HEK293T (cell line): ENCODE measurements at regions not wholly inside any gene's neighbourhood (a gene's known extent, or its start where the extent isn't known, plus 50 kb on each side); places are given as distances from the start of the nearest gene placed in this dataset.

ENCODE experiments used
- ARNT ChIP-seq: fragments of 450-650 bp; IDR thresholded peaks from 2 replicates; pipeline ENCODE4 v1.6.1; 2017; ENCODE audit warnings: mild to moderate bottlenecking
- BHLHE40 ChIP-seq: fragments of 450-650 bp; IDR thresholded peaks from 2 replicates; pipeline ENCODE4 v1.6.1; 2016; ENCODE audit warnings: mild to moderate bottlenecking, moderate library complexity, borderline replicate concordance
- CTBP1 ChIP-seq: fragments of 450-650 bp; IDR thresholded peaks from 2 replicates; pipeline ENCODE4 v1.6.1; 2016; ENCODE audit warnings: borderline replicate concordance
- ELF4 ChIP-seq: fragments of 450-650 bp; IDR thresholded peaks from 2 replicates; pipeline ENCODE4 v1.6.1; 2017; ENCODE audit warnings: antibody characterized with exemption
- FOXA1 ChIP-seq: fragments of 450-650 bp; IDR thresholded peaks from 2 replicates; pipeline ENCODE4 v1.6.1; 2016; ENCODE audit warnings: mild to moderate bottlenecking
- FOXK2 ChIP-seq: fragments of 450-650 bp; IDR thresholded peaks from 2 replicates; pipeline ENCODE4 v1.6.1; 2016; ENCODE audit warnings: mild to moderate bottlenecking
- FOXM1 ChIP-seq: fragments of 450-650 bp; IDR thresholded peaks from 2 replicates; pipeline ENCODE4 v1.6.1; 2017; ENCODE audit warnings: mild to moderate bottlenecking, borderline replicate concordance
- L3MBTL2 ChIP-seq: fragments of 450-650 bp; conservative IDR thresholded peaks from 2 replicates; pipeline ENCODE4 v1.6.1; 2016; ENCODE audit warnings: mild to moderate bottlenecking
- NFRKB ChIP-seq: fragments of 450-650 bp; IDR thresholded peaks from 2 replicates; pipeline ENCODE4 v1.6.1; 2016; ENCODE audit warnings: mild to moderate bottlenecking, moderate library complexity
- PKNOX1 ChIP-seq: fragments of 450-650 bp; IDR thresholded peaks from 2 replicates; pipeline ENCODE4 v1.6.1; 2016
- SP1 ChIP-seq: fragments of 450-650 bp; IDR thresholded peaks from 2 replicates; pipeline ENCODE4 v1.6.1; 2017
- SUZ12 ChIP-seq: fragments of 450-650 bp; IDR thresholded peaks from 2 replicates; pipeline ENCODE4 v1.6.1; 2016; ENCODE audit warnings: mild to moderate bottlenecking
- TARDBP ChIP-seq: fragments of 450-650 bp; IDR thresholded peaks from 2 replicates; pipeline ENCODE4 v1.6.1; 2016
- ZNF384 ChIP-seq: fragments of 450-650 bp; IDR thresholded peaks from 2 replicates; pipeline ENCODE4 v1.6.1; 2016

GRCh38 chr20:24334830-24335229, 134.6 kb upstream of the SYNDIG1 start:
- TF ChIP-seq SUZ12 (no peak), SP1 (no peak), BHLHE40 (no peak), FOXK2 (no peak), ELF4 (no peak), ZNF384 (no peak), PKNOX1 (no peak), CTBP1 (no peak), FOXM1 (no peak), TARDBP (no peak), NFRKB (no peak), ARNT (no peak), FOXA1 (no peak), L3MBTL2 (no peak)
